OCI-LY3 (cell line): ENCODE measurements at regions not wholly inside any gene's neighbourhood (a gene's known extent, or its start where the extent isn't known, plus 50 kb on each side); places are given as distances from the start of the nearest gene placed in this dataset.

ENCODE experiments used
- EZH2phosphoT487 ChIP-seq: fragments of 200-600 bp; shearing (Covaris generic); IDR thresholded peaks from 2 replicates; pipeline ENCODE4 v1.6.1; 2018; ENCODE audit warnings: antibody characterized with exemption, mixed run types, low read depth
- TF ChIP-seq, protein P1 (sequence below): fragments of 200-600, 300-600 bp; sonication (generic); IDR thresholded peaks from 2 replicates; pipeline ENCODE4 v1.5.1; 2014; ENCODE audit warnings: antibody characterized with exemption, low read length, low read depth

GRCh38 chr4:123830930-123831329 lies 434.3 kb downstream of the SPRY1 start:
- TF ChIP-seq, protein P1, sequence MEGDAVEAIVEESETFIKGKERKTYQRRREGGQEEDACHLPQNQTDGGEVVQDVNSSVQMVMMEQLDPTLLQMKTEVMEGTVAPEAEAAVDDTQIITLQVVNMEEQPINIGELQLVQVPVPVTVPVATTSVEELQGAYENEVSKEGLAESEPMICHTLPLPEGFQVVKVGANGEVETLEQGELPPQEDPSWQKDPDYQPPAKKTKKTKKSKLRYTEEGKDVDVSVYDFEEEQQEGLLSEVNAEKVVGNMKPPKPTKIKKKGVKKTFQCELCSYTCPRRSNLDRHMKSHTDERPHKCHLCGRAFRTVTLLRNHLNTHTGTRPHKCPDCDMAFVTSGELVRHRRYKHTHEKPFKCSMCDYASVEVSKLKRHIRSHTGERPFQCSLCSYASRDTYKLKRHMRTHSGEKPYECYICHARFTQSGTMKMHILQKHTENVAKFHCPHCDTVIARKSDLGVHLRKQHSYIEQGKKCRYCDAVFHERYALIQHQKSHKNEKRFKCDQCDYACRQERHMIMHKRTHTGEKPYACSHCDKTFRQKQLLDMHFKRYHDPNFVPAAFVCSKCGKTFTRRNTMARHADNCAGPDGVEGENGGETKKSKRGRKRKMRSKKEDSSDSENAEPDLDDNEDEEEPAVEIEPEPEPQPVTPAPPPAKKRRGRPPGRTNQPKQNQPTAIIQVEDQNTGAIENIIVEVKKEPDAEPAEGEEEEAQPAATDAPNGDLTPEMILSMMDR: no peak
- no peak for TF ChIP-seq EZH2phosphoT487
